Retinal pigment epithelial cell (primary cell): ENCODE measurements at regions not wholly inside any gene's neighbourhood (a gene's known extent, or its start where the extent isn't known, plus 50 kb on each side); places are given as distances from the start of the nearest gene placed in this dataset.

Source experiments
- DNase-seq: peaks from one replicate; pipeline ENCODE4 v3.0.0-alpha.2; 2010; ENCODE audit warnings: low read depth
- H3K4me3 ChIP-seq: 2 replicates; pipeline ENCODE4 v1.5.1; 2011; ENCODE audit warnings: mild to moderate bottlenecking, low read length, control low read depth, moderate library complexity
- CTCF ChIP-seq: conservative IDR thresholded peaks from 2 replicates; pipeline ENCODE4 v1.5.1; 2011; ENCODE audit warnings: low read depth, low read length, control low read depth, inconsistent platforms

- no peak overlapping the region for H3K4me3 ChIP-seq
- no peak for DNase-seq
- no peak for TF ChIP-seq CTCF
Observed at GRCh38 chr3:18680758-18681157, 255.6 kb upstream of the SATB1 start.

- no peak for TF ChIP-seq CTCF
- no peak for DNase-seq
- no peak overlapping the region for H3K4me3 ChIP-seq
Observed at GRCh38 chr3:18679238-18679637, 254.1 kb upstream of the SATB1 start.

GRCh38 chr3:18675197-18675596 is 250.1 kb upstream of the SATB1 start:
- no peak overlapping the region for H3K4me3 ChIP-seq
- DNase-seq = no peak
- no peak for TF ChIP-seq CTCF

- no peak for TF ChIP-seq CTCF
- DNase-seq = no peak
- no peak overlapping the region for H3K4me3 ChIP-seq
Observed at GRCh38 chr3:18672561-18672960, 247.4 kb upstream of the SATB1 start.

GRCh38 chr3:18670759-18671158 is 245.6 kb upstream of the SATB1 start:
- no peak overlapping the region for H3K4me3 ChIP-seq
- no peak for TF ChIP-seq CTCF
- DNase-seq = no peak

- no peak for DNase-seq
- no peak overlapping the region for H3K4me3 ChIP-seq
- TF ChIP-seq CTCF = no peak
Observed at GRCh38 chr3:18669374-18669773, 244.2 kb upstream of the SATB1 start.

DNA sequence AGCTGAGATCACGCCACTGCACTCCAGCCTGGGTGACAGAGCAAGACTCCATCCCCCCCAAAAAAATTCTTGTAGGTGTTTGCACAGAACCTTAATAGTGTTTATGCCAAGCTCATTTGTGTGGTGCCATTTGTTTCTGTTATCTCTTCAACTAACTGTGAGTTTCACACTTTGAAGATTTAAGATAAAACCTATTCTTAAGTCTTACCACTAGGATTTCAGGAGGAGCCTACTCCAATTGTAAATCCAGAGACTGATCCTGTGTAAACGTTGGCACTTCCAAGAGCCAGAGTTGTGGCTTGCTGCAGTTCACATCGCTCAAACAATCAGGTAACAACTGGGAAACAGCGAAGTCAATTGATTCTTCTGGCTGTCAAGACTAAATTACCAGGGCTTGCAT is 242.4 kb upstream of the SATB1 start:
- H3K4me3 ChIP-seq = no peak overlapping the region
- no peak for TF ChIP-seq CTCF
- DNase-seq = no peak
